GM21390 (cell line): ENCODE measurements at regions not wholly inside any gene's neighbourhood (a gene's known extent, or its start where the extent isn't known, plus 50 kb on each side); places are given as distances from the start of the nearest gene placed in this dataset.

Source experiments
- ATAC-seq: cut with Tn5 transposase; IDR thresholded peaks from one replicate; pipeline ENCODE4 v1.9.1; 2021; ENCODE audit not compliant: unreplicated experiment

GRCh38 chr2:143965493-143966164 lies 554.3 kb downstream of the ZEB2 start:
- no peak for ATAC-seq

- no peak for ATAC-seq
These were observed 555.0 kb downstream of the ZEB2 start for GRCh38 chr2:143964891-143965290.

- no peak for ATAC-seq
These were observed 559.7 kb downstream of the ZEB2 start for GRCh38 chr2:143960177-143960576.

GRCh38 chr2:143957321-143957720 lies 562.6 kb downstream of the ZEB2 start:
- no peak for ATAC-seq

GRCh38 chr2:143955401-143956065 lies 564.4 kb downstream of the ZEB2 start:
- ATAC-seq = no peak

GRCh38 chr2:143954844-143955243 lies 565.1 kb downstream of the ZEB2 start:
- ATAC-seq = no peak

- ATAC-seq = no peak
These were observed 565.7 kb downstream of the ZEB2 start for GRCh38 chr2:143954186-143954585.

GRCh38 chr2:143953451-143954030 lies 566.4 kb downstream of the ZEB2 start:
- ATAC-seq = no peak

- ATAC-seq = no peak
These were observed 567.4 kb downstream of the ZEB2 start for GRCh38 chr2:143952536-143952935.

- ATAC-seq = no peak
These were observed 569.2 kb downstream of the ZEB2 start for GRCh38 chr2:143950704-143951103.

- peak; percentile 76 for ATAC-seq
These were observed 570.6 kb downstream of the ZEB2 start for GRCh38 chr2:143949121-143949848.

- no peak for ATAC-seq
These were observed 571.2 kb downstream of the ZEB2 start for GRCh38 chr2:143948710-143949109.

GRCh38 chr2:143946436-143947391 lies 573.2 kb downstream of the ZEB2 start:
- no peak for ATAC-seq

- no peak for ATAC-seq
These were observed 577.4 kb downstream of the ZEB2 start for GRCh38 chr2:143942486-143942885.

- no peak for ATAC-seq
These were observed 579.2 kb downstream of the ZEB2 start for GRCh38 chr2:143940720-143941119.

- no peak for ATAC-seq
These were observed 580.1 kb downstream of the ZEB2 start for GRCh38 chr2:143939626-143940330.

- peak; percentile 7 for ATAC-seq
These were observed 582.1 kb downstream of the ZEB2 start for GRCh38 chr2:143937723-143938350.

- peak; percentile 69 for ATAC-seq
These were observed 582.8 kb downstream of the ZEB2 start for GRCh38 chr2:143936848-143937722.

- ATAC-seq = no peak
These were observed 583.4 kb downstream of the ZEB2 start for GRCh38 chr2:143936538-143936847.
